ENCODE measurements at regions not wholly inside any gene's neighbourhood (a gene's known extent, or its start where the extent isn't known, plus 50 kb on each side); places are given as distances from the start of the nearest gene placed in this dataset.
"Not testable (repeated sequence)": the region's sequence is repeated elsewhere in the genome, so short reads cannot be mapped to it uniquely, and the experiment has no call there.

DNA sequence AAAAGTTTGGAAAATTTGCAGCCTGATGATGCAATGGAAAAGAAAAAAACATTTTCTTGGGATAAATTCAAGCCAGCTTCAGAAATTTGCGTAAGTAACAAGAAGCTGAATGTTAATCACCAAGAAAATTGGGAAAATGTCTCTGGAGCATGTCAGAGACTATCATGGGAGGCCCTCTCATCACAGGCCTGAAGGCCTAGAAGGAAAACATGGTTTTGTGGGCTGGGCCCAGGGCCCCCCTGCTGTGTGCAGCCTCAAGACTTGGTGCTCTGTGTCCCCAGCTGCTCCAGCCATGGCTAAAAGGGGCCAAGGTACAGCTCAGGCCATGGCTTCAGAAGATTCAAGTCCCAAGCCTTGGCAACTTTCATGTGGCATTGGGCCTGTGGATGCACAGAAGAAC is 1049.8 kb upstream of the GRIA3 start:
- no peak for DNase-seq (ENCODE audit: low read depth in 4 of 4, low spot score in 2 of 4)

DNA sequence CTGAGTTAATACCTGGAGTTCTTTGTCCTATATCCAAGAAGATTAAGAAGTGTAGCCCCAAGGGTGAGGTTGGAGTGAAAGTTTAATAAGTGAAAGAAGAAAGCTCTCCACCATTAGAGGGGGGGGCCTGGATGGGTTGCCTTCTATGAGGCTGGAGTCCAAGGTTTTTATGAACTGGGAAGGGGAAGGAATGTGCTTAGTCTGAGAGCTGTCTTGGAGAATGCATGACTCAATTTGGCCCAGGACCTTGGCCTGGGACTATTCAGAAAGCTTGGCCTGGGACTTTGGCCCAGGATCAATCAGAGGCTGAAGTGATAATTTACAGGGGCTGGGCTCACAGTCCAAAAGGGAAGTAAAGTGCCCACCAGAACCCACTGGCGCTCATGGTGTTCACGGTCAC is 1049.0 kb upstream of the GRIA3 start:
- DNase-seq (ENCODE audit: low read depth in 4 of 4, low spot score in 2 of 4) = no peak

DNA sequence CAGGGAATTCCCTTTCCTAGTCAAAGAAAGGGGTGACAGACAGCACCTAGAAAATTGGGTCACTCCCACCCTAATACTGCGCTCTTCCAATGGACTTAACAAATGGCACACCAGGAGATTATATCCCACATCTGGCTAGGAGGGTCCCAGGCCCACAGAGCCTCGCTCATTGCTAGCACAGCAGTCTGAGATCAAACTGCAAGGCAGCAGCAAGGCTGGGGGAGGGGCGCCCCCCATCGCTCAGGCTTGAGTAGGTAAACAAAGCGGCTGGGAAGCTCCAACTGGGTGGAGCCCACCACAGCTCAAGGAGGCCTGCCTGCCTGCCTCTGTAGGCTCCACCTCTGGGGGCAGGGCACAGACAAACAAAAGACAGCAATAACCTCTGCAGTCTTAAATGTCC is 1043.9 kb upstream of the GRIA3 start:
- not testable (repeated sequence) for DNase-seq (ENCODE audit: low read depth in 4 of 4, low spot score in 2 of 4)

DNA sequence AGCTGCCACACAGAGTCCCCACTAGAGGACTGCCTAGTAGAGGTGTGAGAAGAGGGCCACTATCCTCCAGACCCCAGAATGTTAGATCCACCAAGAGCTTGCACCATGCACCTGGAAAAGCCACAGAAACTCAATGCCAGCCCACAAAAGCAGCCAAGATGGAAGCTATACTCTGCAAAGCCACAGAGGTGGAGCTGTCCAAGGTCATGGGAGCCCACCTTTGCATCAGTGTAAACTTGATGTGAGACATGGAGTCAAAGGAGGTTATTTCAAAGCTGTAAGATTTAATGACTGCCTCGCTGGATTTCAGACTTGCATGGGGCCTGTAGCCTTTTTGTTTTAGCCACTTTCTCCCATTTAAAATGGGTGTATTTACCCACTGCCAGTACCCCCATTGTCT is 1030.1 kb upstream of the GRIA3 start:
- DNase-seq (ENCODE audit: low read depth in 4 of 4, low spot score in 2 of 4) = no peak

DNA sequence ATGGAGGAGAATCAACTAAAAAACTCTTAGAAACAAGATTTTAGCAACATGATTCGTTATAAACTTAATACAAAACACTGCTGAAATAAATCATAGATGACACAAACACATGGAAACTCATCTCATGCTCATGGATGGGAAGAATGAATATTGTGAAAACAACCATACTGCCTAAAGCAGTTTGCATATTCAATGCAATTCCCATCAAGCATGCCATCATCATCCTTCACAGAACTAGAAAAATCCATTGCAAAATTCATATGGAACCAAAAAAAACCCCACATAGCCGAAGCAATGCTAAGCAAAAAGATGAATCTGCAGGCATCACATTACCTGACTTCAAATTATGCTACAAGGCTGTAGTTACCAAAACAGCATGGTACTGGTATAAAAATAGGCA is 1015.8 kb upstream of the GRIA3 start:
- no peak for DNase-seq (ENCODE audit: low read depth in 4 of 4, low spot score in 2 of 4)

DNA sequence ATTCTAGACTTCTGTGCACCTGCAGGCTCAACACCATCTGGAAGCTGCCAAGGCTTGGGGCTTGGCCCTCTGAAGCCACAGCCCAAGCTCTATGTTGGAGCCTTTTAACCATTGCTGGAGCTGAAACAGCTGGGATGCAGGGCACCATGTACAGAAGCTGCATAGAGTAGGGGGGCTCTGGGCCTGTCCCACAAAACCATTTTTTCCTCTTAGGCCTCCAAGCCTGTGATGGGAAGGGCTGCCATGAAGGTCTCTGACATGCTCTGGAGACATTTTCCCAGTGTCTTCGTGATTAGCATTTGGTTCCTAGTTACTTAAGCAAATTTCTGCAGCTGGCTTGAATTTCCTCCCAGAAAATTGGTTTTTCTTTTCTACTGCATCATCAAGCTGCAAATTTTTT is 999.3 kb upstream of the GRIA3 start:
- DNase-seq (ENCODE audit: low read depth in 4 of 4, low spot score in 2 of 4) = no peak

DNA sequence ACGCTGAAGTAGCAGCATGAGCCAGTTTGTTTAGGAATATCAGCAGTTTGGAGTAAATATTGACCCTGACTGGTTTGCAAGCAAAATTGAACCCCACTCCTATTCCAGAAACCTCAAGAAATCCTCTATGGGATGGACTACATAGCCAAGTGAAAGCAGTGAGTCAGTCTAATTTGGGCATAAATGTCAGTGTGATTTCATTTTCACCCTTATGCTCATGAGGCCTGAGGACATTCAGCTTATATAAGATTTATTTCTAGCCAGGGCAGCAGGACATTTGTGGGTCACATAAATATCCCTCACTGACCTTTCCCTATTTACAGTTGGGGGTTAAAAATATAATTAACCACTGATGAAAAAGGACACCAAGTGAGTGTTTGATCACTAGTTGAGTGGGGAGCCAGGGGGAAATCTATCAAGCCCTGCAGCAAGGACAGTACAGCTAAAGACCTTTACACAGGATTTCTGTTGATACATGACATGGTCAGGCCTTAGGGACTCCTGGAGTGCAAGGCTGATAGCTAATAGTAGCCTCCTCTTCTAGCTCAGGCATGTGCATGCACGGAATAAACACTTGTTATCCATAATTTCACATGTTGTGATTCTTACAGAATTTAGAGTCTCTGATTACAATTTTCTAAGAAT is 996.9 kb upstream of the GRIA3 start:
- no peak for DNase-seq (ENCODE audit: low read depth in 4 of 4, low spot score in 2 of 4)

DNA sequence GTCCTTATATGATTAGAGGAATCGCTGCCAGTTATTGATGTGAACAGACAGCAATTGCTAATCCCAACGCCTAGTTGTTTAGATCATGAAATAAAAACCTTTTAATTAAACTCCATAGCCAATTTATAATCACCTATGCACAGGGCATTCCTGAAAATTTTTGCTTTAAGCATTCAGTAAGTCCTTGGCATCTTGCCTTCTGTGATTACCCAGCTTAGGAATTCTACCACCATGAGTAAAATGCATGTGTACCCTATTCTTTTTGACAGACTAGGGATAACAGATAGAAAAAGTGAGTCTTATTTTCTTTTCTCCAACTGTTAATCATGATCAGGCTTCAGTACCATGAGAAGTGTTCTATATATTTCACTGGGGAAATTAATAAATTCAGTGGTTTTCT is 995.3 kb upstream of the GRIA3 start:
- no peak for DNase-seq (ENCODE audit: low read depth in 4 of 4, low spot score in 2 of 4)

DNA sequence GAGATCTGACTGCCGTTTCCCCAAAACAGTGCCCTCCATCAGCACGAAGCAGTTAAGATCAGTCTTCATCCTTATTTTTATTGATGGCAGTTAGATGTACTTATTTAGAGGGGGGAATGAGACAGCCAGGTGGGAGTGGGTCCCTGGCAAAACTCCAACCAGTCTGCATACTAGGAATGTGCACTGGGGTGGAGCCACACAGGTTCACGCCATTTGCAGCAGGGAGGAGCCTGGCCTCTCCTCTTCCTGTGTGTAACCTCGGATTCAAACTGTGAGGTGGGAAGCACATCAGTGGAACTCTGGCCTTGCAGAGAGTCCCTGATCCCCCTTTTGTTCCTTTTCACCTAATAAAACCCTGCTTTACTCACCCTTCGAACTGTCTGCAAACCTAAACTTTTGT is 987.7 kb upstream of the GRIA3 start:
- DNase-seq (ENCODE audit: low read depth in 4 of 4, low spot score in 2 of 4) = no peak

DNA sequence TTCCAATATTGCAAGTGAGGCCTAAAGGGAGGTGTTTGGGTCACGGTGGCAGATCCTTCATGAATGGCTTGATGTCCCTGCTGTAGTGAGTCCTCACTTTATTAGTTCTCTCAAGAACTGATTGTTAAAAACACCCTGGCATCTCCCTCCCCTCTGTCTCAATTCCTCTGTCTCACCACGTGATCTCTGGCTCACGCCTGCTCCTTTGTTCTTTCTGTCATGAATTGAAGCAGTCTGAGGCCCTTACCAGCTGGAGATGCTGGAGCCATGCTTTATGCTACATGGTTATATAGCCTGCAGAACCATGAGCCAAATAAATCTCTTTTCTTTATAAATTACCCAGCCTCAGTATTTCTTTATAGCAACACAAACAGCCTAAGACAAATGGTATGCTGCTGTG is 980.7 kb upstream of the GRIA3 start:
- no peak for DNase-seq (ENCODE audit: low read depth in 4 of 4, low spot score in 2 of 4)

DNA sequence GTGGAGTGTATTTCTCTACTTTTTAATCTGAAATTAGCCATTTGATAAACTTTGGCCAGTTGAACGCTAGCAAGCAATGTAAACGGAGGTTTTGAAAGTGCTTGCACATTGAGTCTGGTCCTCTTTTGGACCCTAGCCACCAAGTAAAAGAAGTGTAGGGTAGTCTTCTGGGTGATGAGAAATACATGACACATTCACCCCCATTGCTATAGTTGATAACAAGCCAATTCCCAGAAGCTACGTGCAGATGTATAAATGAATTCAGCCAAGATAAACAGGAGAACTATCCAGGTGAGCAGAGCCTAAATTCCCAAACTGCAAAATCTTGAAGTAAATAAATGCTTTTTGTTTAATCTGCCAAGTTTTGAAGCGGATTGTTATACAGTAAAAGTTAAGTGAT is 965.4 kb upstream of the GRIA3 start:
- DNase-seq (ENCODE audit: low read depth in 4 of 4, low spot score in 2 of 4) = no peak

DNA sequence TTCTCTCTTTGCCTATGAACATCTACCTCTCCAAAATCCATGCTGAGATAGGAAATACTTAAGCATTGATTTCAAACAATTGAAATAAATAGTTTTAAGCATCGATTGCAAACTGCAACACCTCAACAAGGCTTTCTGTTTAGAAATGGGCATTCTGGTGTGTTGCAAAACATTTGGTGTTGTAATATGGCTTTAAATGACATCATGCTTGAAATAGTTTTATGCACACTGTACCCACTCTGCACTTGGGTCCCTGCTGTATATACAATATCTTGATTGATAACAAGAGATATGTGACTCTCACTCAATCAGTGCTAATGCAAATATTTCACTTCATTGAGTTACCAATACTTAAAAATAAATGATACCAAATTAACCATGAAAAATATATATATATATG is 964.9 kb upstream of the GRIA3 start:
- no peak for DNase-seq (ENCODE audit: low read depth in 4 of 4, low spot score in 2 of 4)

DNA sequence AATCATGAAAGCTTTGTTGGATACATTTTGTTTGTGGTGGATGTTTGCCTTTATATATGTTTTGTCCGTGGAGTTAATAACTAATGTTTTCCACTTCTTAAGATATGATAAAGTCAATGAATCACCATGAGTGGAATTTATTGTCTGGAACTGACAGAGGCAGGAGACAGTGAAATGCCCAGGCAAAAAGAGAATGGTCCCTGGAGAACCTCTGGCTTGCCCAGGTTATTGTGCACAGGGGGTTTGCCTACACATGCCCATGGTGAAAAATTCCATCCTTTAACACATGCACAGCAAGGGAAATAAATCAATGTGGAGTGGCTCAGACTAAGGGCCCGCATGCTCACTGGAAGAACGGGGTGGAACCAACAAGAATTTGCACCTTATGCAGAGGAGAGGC is 964.3 kb upstream of the GRIA3 start:
- DNase-seq (ENCODE audit: low read depth in 4 of 4, low spot score in 2 of 4) = no peak

DNA sequence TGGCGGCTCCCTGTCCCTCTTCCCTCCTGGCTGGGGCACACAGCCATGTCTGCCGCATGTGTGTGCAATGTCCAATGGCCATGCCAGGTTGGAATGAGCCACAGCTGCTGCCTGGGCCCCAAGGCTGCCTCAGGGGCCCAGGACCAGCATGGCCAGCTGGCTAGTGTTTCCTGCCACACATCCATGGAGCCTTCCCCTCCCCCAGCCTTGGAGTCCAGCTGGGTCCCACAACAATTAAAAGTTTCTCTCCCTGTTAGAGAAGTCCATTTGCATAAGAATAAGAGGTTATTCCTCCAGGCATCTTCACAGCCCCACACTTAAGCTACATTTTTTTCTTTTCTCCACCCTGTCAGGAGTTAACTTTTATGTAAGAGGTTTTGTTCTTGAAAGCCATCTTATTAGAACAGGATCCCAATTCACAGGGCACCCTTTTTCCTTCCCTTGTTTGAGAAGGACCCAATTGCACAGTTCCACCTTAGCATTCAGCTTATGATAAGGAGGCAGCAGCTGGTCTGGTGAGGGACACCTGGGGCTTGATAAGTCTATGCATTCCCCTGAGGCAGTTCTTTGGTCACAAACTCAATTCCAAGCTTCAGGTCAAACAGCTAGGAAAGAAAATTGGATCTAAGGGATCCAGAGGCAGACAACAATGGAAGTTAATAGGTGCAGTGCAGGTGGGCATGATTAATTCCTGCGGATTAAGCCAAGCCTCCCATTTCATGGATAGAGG is 963.3 kb upstream of the GRIA3 start:
- DNase-seq (ENCODE audit: low read depth in 4 of 4, low spot score in 2 of 4) = no peak

DNA sequence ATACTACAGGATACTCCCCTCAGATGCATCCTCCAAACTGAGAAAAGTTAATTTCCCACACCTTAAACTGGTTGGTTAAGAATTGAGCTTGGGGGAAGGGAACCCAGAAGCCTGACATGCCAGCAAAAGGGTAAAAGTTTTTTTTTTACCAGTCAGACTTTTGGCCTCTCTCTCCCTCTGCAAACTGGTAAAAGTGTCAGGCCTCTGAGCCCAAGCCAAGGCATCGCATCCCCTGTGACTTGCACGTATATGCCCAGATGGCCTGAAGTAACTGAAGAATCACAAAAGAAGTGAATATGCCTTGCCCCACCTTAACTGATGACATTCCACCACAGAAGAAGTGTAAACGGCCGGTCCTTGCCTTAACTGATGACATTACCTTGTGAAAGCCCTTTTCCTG is 962.3 kb upstream of the GRIA3 start:
- DNase-seq (ENCODE audit: low read depth in 4 of 4, low spot score in 2 of 4) = not testable (repeated sequence)

DNA sequence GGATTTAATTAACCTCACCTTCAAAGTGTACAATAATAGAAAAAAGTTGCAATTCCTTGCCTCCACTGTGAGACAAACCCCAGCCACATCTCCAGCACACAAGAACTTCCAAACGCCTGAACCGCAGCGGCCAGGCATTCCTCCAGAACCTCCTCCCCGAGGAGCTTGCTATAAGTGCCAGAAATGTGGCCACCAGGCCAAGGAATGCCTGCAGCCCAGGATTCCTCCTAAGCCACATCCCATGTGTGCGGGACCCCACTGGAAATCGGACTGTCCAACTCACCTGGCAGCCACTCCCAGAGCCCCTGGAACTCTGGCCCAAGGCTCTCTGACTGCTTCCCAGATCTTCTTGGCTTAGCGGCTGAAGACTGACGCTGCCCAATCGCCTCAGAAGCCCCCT is 959.9 kb upstream of the GRIA3 start:
- not testable (repeated sequence) for DNase-seq (ENCODE audit: low read depth in 4 of 4, low spot score in 2 of 4)

DNA sequence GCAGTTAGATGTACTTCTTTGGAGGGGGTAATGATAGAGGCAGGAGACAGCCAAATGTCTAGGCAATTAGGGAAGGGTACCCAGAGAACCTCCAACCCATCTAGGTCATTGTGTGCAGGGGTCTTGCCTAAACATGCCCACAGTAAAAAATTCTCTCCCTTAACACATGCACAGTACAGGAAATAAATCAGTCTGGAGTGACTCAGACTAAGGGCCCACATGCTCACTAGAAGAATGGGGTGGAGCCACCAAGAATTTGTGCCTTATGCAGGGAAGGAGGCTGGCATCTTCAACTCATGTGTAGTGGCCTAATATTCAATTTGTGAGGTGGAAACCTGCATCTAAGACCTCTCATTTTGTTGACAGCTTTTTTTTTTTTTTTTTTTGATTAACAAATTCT is 945.3 kb upstream of the GRIA3 start:
- no peak for DNase-seq (ENCODE audit: low read depth in 4 of 4, low spot score in 2 of 4)

DNA sequence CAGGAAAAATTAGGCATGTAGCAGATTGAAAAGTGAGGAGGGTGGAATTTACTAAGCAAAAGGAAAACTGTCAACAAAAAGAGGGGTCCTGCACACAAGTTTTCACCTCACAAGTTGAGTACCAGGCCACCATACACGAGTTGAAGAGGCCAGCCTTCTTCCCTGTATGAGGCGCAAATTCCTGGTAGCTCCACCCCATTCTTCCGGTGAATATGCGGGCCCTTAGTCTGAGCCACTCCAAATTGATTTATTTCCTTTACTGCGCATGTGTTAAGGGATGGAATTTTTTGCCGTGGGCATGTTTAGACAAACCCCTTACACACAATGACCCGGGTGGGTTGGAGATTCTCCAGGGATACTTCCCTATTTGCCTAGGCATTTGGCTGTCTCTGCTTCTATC is 942.1 kb upstream of the GRIA3 start:
- no peak for DNase-seq (ENCODE audit: low read depth in 4 of 4, low spot score in 2 of 4)

DNA sequence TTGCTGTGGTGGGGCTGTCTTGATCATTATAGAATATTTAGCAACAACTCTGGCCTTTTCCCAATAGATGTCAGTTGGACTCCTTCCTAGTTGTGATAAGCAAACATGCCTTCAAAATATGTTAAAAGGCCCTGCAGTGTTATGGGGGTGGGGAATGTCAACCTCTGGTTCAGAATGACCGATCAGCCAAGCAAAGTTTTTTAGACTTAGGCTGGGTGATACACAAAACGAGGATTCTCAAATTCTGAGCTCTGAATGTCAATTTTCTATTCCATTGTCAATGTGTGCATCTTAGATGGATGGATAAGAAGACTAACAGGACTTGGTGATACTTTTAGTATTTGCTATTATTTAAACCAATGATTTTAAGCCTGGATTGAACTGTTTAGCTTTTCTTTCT is 940.0 kb upstream of the GRIA3 start:
- DNase-seq (ENCODE audit: low read depth in 4 of 4, low spot score in 2 of 4) = no peak

DNA sequence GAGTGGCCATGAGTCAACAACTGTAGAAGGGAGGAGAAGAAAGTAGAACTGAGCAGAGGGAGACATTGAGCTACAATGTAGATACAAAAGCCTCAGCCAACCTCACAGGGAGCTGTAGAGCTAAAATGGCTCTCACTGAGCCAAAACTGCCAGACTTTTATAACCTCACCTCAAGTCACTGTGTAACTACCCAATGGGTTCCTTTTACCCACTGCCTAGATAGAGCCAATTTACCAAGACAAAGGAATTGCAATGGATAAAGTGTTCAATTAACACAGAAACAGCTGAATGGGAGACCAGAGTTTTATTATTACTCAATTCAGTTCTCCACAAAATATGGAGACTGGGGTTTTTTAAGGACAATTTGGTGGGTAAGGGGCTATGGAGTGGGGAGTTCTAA is 938.9 kb upstream of the GRIA3 start:
- no peak for DNase-seq (ENCODE audit: low read depth in 4 of 4, low spot score in 2 of 4)

DNA sequence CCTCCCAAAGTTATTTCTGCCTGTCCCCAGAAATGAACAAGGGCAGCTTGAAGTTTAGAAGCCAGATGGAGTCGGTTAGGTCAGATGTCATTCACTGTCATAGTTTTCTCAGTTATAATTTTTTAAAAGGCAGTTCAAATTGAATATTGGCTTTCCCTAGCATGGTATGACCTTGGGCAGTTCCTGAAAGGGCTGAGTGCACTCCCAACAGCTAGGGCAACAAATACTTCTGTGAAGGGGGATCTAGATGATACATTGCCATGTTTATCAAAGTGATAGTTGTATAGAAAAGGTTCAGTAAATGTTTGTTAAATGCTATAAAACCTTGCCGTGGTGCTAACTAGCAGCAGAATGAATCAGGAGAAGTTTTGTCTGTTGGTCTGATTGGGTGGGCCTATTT is 938.1 kb upstream of the GRIA3 start:
- DNase-seq (ENCODE audit: low read depth in 4 of 4, low spot score in 2 of 4) = no peak

DNA sequence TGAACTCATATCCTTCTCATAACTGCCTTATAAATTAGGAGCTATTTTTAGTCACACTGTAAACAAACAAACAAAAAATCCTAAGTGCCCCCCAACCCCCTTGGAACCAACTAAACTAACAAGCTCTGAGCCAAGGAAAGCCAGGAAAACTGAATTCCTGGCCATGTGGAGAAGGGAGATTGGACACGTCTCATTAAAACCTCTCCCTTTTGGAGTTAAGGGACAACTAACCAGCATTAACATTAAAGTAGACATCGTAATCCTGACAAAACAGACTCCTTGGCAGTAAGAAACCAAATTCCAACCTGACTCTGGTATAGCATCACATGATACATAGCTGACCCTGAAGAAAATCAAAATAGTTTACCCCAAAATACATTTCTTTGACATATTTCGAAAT is 937.1 kb upstream of the GRIA3 start:
- no peak for DNase-seq (ENCODE audit: low read depth in 4 of 4, low spot score in 2 of 4)

DNA sequence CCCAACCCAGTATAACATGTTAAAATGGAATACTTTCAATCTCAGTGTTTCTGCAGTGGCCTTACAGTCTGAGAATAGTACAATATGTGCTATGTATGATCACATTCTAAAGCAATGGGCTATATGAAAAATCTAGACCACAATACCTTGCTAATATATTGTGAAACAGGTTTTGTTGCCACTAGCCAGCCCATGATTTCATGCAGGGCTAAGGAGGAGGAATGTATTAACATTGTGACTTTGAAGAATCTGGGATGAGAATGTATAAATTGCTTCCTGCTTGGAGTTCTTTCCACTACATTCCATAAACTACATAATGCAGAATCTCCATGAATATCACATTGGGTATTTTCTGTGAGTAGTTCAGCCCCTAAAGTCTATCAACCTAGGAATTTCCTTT is 935.4 kb upstream of the GRIA3 start:
- no peak for DNase-seq (ENCODE audit: low read depth in 4 of 4, low spot score in 2 of 4)

All from left renal cortex interstitium (tissue), 4 donors.